GM12878 (cell line): ENCODE measurements at regions not wholly inside any gene's neighbourhood (a gene's known extent, or its start where the extent isn't known, plus 50 kb on each side); places are given as distances from the start of the nearest gene placed in this dataset.

ENCODE experiments used
- ATAC-seq: fragments of 200-7000 bp; cut with Tn5 transposase; 3 replicates; pipeline ENCODE4 v1.9.1; 2020; ENCODE audit warnings: mild to moderate bottlenecking, moderate library complexity
- BruUV-seq: library from RNA; stranded (reverse); fragments of 400-500 nt; replicated peaks from 2 replicates; lab custom pipeline; 2021; lab: Mats Ljungman, UMichigan
- CTCF ChIA-PET: fragments of 300-600 bp; sonication (Branson Sonifier 250); formaldehyde crosslinking; extraction: SDS; loops from one replicate; lab custom pipeline; 2021; ENCODE audit warnings: inconsistent platforms; lab: Yijun Ruan, JAX
- POLR2A ChIA-PET: fragments of 350-600 bp; formaldehyde crosslinking; extraction: SDS; loops from one replicate; lab custom pipeline; 2021; ENCODE audit warnings: inconsistent platforms; lab: Charles Lee
- RAD21 ChIA-PET: fragments of 300-600 bp; sonication (Branson Sonifier 250); formaldehyde crosslinking; loops from one replicate; lab custom pipeline; 2023; ENCODE audit warnings: antibody characterized with exemption; ENCODE audit not compliant: unreplicated experiment; lab: Charles Lee
- SMC1A ChIA-PET: fragments of 300-600 bp; sonication (Branson Sonifier 250); formaldehyde crosslinking; loops from one replicate; lab custom pipeline; 2023; ENCODE audit not compliant: unreplicated experiment, uncharacterized antibody; lab: Charles Lee
- DNase-seq: peaks from one replicate; pipeline ENCODE4 v3.0.0-alpha.2; 2011; ENCODE audit warnings: low read depth, low spot score
- FAIRE-seq: peaks from 3 replicates; lab custom pipeline; 2011; peaks lifted over from hg19 to GRCh38; lab: Jason Lieb, UNC
- H2AFZ ChIP-seq: 2 replicates; pipeline ENCODE4 v1.6.0; 2011; ENCODE audit warnings: low read depth, low read length, control low read depth; ENCODE audit not compliant: control insufficient read depth
- H3K27ac ChIP-seq: 2 replicates; pipeline ENCODE4 v1.5.1; 2011; ENCODE audit warnings: control low read depth; ENCODE audit not compliant: control insufficient read depth, insufficient read depth
- H3K27me3 ChIP-seq, 2 experiments: replicated peaks in 1 of 2; 2 replicates each; pipeline versions ENCODE4 v1.6.0 to v1.6.1; 2011; ENCODE audit warnings: low read length in 1 of 2; ENCODE audit not compliant: control insufficient read depth in 2 of 2, insufficient read depth in 2 of 2
- H3K36me3 ChIP-seq, 2 experiments: 2 replicates each; pipeline ENCODE4 v1.5.1; 2011; ENCODE audit warnings: low read length in 1 of 2; ENCODE audit not compliant: control insufficient read depth in 2 of 2, insufficient read depth in 2 of 2
- H3K4me1 ChIP-seq: 2 replicates; pipeline ENCODE4 v1.6.1; 2011; ENCODE audit warnings: mild to moderate bottlenecking, low read length, moderate library complexity, mixed read lengths; ENCODE audit not compliant: control insufficient read depth, insufficient read depth
- H3K4me2 ChIP-seq: 2 replicates; pipeline ENCODE4 v1.6.0; 2011; ENCODE audit warnings: control low read depth; ENCODE audit not compliant: control insufficient read depth, insufficient read depth
- H3K4me3 ChIP-seq: fragments of 200-600 bp; sonication (generic); 2 replicates; pipeline ENCODE4 v1.5.1; 2016
- H3K79me2 ChIP-seq: 2 replicates; pipeline ENCODE4 v1.6.0; 2011; ENCODE audit warnings: low read length; ENCODE audit not compliant: control insufficient read depth, insufficient read depth
- H3K9ac ChIP-seq: 2 replicates; pipeline ENCODE4 v1.8.0; 2011; ENCODE audit warnings: low read length, control low read depth, mixed read lengths; ENCODE audit not compliant: control insufficient read depth, insufficient read depth
- H3K9me3 ChIP-seq: replicated peaks from 3 replicates; pipeline ENCODE4 v1.5.1; 2011; ENCODE audit warnings: mild to moderate bottlenecking, low read length; ENCODE audit not compliant: control insufficient read depth, insufficient read depth
- H4K20me1 ChIP-seq: 2 replicates; pipeline ENCODE4 v1.6.0; 2011; ENCODE audit not compliant: control insufficient read depth, insufficient read depth
- PAX8 ChIP-seq: fragments of 450-650 bp; IDR thresholded peaks from 2 replicates; pipeline ENCODE4 v1.6.1; 2017; ENCODE audit warnings: mild to moderate bottlenecking, moderate library complexity
- SMAD5 ChIP-seq: IDR thresholded peaks from 2 replicates; pipeline ENCODE4 v1.6.1; 2016; ENCODE audit warnings: antibody characterized with exemption, low read depth
- SRF ChIP-seq, 2 experiments: IDR thresholded peaks; 2 replicates each; pipeline ENCODE4 v1.6.1; 2011; ENCODE audit warnings: low read depth in 2 of 2, low read length in 2 of 2, mild to moderate bottlenecking in 1 of 2, moderate library complexity in 1 of 2
- ZBED1 ChIP-seq: IDR thresholded peaks from 2 replicates; pipeline ENCODE4 v1.6.1; 2016; ENCODE audit warnings: borderline replicate concordance
- WGBS: methylation state at CpG from one replicate; pipeline ENCODE4 v1.1.6; 2016; ENCODE audit warnings: low lambda C conversion rate; ENCODE audit not compliant: insufficient replicate concordance, insufficient coverage; ENCODE audit errors: missing lambda C conversion rate; 5-methylcytosine and 5-hydroxymethylcytosine counted together
- in situ Hi-C: fragments of 300-500 bp; cut with MboI; formaldehyde crosslinking; loops from 9 replicates; pipeline ENCODE4 v1.14.3; 2018; ENCODE audit warnings: mixed read lengths
- intact Hi-C: fragments of 100-400 bp; cut with micrococcal nuclease; formaldehyde crosslinking; loops from one replicate; pipeline ENCODE4 v1.14.2; 2022; ENCODE audit not compliant: unreplicated experiment
- TF ChIP-seq, protein P1 (sequence below): fragments of 450-650 bp; IDR thresholded peaks from 2 replicates; pipeline ENCODE4 v1.6.1; 2017; ENCODE audit warnings: antibody characterized with exemption, mild to moderate bottlenecking, moderate library complexity
- TF ChIP-seq, protein P2 (sequence below): fragments of 450-650 bp; IDR thresholded peaks from 2 replicates; pipeline ENCODE4 v1.6.1; 2017; ENCODE audit warnings: mild to moderate bottlenecking, moderate library complexity

DNA sequence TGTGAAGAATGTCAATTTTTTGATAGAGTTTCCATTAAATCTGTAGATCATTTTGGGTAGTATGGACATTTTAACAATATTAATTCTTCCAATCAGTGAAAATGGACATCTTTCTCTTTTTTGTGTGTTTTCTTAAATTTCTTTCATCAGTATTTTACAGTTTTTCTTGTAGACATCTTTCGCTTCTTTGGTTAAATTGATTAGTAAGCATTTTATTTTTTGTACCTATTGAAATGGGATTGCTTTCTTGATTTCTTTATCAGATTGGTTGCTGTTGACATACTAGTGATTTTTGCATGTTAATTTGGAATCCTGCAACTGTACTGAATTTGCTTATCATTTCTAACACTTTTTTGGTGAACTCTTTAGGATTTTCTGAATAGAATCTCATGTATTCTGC lies 683.2 kb upstream of the NCAM2 start:
- no TSS peak for BruUV-seq
- in situ Hi-C loops (no loop called here), intact Hi-C loops (no loop called here)
- no peak for TF ChIP-seq ZBED1
- TF ChIP-seq PAX8: no peak
- TF ChIP-seq SRF (IDR thresholded peaks at IDR 0.05; ENCODE audit: low read depth in 2 of 2, low read length in 2 of 2): no peak
- TF ChIP-seq SMAD5: no peak
- TF ChIP-seq, protein P1, sequence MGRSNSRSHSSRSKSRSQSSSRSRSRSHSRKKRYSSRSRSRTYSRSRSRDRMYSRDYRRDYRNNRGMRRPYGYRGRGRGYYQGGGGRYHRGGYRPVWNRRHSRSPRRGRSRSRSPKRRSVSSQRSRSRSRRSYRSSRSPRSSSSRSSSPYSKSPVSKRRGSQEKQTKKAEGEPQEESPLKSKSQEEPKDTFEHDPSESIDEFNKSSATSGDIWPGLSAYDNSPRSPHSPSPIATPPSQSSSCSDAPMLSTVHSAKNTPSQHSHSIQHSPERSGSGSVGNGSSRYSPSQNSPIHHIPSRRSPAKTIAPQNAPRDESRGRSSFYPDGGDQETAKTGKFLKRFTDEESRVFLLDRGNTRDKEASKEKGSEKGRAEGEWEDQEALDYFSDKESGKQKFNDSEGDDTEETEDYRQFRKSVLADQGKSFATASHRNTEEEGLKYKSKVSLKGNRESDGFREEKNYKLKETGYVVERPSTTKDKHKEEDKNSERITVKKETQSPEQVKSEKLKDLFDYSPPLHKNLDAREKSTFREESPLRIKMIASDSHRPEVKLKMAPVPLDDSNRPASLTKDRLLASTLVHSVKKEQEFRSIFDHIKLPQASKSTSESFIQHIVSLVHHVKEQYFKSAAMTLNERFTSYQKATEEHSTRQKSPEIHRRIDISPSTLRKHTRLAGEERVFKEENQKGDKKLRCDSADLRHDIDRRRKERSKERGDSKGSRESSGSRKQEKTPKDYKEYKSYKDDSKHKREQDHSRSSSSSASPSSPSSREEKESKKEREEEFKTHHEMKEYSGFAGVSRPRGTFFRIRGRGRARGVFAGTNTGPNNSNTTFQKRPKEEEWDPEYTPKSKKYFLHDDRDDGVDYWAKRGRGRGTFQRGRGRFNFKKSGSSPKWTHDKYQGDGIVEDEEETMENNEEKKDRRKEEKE: no peak
- TF ChIP-seq, protein P2, sequence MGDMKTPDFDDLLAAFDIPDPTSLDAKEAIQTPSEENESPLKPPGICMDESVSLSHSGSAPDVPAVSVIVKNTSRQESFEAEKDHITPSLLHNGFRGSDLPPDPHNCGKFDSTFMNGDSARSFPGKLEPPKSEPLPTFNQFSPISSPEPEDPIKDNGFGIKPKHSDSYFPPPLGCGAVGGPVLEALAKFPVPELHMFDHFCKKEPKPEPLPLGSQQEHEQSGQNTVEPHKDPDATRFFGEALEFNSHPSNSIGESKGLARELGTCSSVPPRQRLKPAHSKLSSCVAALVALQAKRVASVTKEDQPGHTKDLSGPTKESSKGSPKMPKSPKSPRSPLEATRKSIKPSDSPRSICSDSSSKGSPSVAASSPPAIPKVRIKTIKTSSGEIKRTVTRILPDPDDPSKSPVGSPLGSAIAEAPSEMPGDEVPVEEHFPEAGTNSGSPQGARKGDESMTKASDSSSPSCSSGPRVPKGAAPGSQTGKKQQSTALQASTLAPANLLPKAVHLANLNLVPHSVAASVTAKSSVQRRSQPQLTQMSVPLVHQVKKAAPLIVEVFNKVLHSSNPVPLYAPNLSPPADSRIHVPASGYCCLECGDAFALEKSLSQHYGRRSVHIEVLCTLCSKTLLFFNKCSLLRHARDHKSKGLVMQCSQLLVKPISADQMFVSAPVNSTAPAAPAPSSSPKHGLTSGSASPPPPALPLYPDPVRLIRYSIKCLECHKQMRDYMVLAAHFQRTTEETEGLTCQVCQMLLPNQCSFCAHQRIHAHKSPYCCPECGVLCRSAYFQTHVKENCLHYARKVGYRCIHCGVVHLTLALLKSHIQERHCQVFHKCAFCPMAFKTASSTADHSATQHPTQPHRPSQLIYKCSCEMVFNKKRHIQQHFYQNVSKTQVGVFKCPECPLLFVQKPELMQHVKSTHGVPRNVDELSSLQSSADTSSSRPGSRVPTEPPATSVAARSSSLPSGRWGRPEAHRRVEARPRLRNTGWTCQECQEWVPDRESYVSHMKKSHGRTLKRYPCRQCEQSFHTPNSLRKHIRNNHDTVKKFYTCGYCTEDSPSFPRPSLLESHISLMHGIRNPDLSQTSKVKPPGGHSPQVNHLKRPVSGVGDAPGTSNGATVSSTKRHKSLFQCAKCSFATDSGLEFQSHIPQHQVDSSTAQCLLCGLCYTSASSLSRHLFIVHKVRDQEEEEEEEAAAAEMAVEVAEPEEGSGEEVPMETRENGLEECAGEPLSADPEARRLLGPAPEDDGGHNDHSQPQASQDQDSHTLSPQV: no peak
- H3K4me3 ChIP-seq: no peak overlapping the region
- ATAC-seq: no peak
- no peak for DNase-seq
- RAD21 ChIA-PET: no interaction called here
- no peaks in the 10 kb centered on the region for H3K27me3 ChIP-seq
- H3K27ac ChIP-seq: no peak overlapping the region
- H3K4me2 ChIP-seq: no peak overlapping the region
- SMC1A ChIA-PET: no interaction called here
- no peak overlapping the region for H3K9ac ChIP-seq
- H3K9me3 ChIP-seq: no peaks in the 10 kb centered on the region
- H3K4me1 ChIP-seq: no peaks in the 10 kb centered on the region
- no peak for FAIRE-seq
- no peaks in the 10 kb centered on the region for H3K36me3 ChIP-seq
- POLR2A ChIA-PET: no interaction called here
- no peaks in the 10 kb centered on the region for H4K20me1 ChIP-seq
- CTCF ChIA-PET: no interaction called here
- no peak overlapping the region for H2AFZ ChIP-seq
- H3K79me2 ChIP-seq: no peaks in the 10 kb centered on the region
- WGBS: 88% methylated on average over 1 of the region's 1 CpG
